Epithelial cell of esophagus (primary cell): ENCODE measurements at regions not wholly inside any gene's neighbourhood (a gene's known extent, or its start where the extent isn't known, plus 50 kb on each side); places are given as distances from the start of the nearest gene placed in this dataset.
A peak's percentile ranks its signal among the peaks of the same experiment; 100 is the strongest.

Experiments
- DNase-seq: peaks from one replicate; pipeline ENCODE4 v3.0.0; 2010; ENCODE audit warnings: low read depth
- H3K4me3 ChIP-seq: 2 replicates; pipeline ENCODE4 v1.5.1; 2011; ENCODE audit warnings: mild to moderate bottlenecking, low read length, control low read depth
- TF ChIP-seq, protein P1 (sequence below): IDR thresholded peaks from 2 replicates; pipeline ENCODE4 v1.5.1; 2011; ENCODE audit warnings: low read depth, mild to moderate bottlenecking, low read length, control low read depth, inconsistent platforms; ENCODE audit not compliant: insufficient read depth; ENCODE audit errors: missing control alignments

DNA sequence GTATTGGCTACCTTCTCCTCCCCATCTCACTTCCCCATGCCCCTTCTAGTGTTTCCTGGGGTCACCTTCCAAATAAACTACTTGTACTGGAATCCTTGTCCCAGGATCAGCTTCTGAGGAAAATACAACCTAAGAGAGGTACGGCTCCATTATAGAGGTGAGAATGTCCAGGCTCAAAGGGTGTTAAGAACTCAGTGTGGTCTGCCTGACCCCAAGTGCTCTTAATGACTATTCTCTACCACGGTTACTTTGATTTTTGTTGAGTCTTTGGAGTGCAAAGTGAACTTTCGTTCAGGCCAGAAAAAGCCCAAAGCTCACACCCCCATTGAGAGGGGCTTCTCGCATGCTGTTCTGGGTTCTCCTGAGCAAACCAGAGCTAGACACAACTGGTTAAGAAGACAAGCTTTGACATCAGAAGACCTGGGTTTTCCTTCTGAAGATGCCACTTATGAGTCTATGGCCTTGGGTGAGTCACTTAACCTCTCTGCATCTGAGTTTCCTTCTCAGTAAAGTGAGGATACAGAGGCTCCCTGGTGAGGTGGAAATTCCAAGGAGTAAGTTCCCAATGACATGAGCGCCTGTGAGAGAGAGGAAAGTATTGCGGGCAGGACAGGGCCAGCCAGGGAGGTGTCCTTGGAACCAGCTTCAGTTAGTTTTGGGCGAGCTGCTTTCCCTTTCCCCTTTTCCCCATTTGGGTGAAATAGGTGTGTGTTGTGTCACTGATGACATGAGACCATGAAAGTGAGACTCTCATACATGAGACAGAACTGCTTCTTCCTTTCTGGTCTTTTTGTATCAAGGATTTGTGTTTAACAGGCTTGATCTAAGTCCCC lies 475.0 kb upstream of the PROK2 start:
- TF ChIP-seq, protein P1, sequence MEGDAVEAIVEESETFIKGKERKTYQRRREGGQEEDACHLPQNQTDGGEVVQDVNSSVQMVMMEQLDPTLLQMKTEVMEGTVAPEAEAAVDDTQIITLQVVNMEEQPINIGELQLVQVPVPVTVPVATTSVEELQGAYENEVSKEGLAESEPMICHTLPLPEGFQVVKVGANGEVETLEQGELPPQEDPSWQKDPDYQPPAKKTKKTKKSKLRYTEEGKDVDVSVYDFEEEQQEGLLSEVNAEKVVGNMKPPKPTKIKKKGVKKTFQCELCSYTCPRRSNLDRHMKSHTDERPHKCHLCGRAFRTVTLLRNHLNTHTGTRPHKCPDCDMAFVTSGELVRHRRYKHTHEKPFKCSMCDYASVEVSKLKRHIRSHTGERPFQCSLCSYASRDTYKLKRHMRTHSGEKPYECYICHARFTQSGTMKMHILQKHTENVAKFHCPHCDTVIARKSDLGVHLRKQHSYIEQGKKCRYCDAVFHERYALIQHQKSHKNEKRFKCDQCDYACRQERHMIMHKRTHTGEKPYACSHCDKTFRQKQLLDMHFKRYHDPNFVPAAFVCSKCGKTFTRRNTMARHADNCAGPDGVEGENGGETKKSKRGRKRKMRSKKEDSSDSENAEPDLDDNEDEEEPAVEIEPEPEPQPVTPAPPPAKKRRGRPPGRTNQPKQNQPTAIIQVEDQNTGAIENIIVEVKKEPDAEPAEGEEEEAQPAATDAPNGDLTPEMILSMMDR, result no peak
- DNase-seq, result peak; percentile 7
- H3K4me3 ChIP-seq, result no peak overlapping the region

DNA sequence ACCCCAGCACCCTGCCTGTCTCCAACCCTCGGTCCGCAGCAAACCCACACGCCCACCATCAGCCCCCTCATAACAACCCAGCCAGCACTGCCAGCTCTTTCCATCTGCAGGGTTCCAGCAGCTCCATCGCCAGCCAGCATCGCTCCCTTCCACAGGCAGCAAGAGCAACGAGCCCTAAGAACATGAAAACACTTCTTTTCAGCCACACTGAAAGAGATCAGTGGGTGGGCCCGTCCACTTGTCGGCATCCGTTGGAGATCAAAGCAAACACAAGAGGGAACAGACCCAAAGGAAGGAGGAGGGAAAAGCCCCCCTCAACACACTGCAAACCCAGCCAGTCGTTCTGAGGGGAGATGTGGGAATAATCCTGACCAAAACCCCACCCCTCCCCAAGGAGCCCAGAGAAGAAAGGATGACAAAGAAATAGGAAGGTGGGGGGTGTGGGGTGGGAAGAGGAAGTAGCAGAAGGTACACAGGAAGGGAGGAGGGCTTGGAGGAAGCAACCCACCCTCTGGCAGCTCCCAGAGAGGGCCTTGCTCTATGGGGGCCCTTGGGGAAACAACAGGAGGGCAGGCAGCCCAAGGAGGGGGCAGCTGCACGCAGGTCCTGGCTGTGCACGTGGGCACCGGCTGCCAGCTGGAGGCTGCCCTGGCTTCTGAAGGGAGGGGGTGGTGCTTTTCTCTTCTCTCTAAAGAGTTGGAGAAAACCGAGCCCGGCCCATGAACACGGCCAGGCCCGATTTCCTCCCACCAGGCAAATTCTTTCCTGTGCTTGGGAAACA lies 473.6 kb upstream of the PROK2 start:
- TF ChIP-seq, protein P1, result no peak
- H3K4me3 ChIP-seq, result no peak overlapping the region
- DNase-seq, result no peak

DNA sequence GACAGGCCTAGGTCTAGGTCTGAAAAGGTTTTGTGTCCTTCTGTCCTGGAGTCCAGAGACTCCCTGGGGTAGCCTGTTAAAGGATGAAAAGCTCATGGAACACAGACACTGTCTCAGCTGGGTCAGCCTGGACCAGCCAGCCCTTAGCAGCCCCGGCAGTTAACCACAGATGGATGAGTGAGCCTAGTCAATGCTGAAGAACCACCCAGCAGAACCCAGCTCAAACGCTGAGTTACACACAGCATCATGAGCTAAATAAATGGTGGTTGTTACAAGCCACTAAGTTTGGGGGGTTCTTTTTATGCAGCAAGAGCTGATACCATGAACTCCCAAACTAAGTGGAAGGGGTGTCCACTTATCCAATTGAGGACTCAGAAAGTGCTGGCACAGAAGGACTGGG lies 472.8 kb upstream of the PROK2 start:
- H3K4me3 ChIP-seq, result no peak overlapping the region
- TF ChIP-seq, protein P1, result no peak
- DNase-seq, result no peak

DNA sequence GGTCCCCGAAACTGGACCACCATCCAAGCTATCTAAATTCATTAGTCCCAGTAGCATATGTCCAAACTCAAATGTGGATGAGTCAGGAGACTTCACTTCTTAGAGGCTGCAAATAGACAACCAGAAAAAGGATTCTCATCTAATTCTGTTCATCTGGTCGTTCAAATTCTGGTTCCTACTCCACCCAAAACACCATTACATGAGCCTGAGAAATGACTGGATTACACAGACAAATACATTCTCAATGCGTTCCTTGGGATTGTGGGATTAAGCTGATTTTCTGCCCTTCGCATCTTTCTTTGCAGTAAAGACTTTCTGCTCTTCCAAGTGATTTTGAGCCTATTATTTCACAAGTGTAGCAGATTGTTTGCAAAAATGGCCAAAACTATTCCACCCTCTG lies 472.3 kb upstream of the PROK2 start:
- no peak overlapping the region for H3K4me3 ChIP-seq
- DNase-seq, result no peak
- TF ChIP-seq, protein P1, result no peak

DNA sequence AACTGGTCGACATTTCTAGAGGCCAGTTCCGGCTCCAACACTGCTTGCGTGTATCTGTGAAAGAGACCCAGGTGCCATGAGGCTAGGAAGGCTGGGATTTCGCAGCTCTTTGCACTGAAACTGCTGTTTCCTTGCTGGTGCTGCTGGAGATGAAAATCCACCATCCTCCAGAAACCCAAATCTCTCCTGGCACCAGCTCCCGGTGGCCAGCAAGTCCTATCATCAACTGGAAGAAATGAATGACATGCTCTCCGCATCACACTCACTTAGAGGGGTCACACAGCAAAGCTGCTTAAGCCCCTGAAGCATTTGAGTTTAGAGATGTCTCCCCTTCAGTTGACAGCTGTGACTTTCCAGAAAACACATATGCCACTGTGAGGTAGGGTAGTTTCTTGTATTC lies 471.8 kb upstream of the PROK2 start:
- DNase-seq, result no peak

DNA sequence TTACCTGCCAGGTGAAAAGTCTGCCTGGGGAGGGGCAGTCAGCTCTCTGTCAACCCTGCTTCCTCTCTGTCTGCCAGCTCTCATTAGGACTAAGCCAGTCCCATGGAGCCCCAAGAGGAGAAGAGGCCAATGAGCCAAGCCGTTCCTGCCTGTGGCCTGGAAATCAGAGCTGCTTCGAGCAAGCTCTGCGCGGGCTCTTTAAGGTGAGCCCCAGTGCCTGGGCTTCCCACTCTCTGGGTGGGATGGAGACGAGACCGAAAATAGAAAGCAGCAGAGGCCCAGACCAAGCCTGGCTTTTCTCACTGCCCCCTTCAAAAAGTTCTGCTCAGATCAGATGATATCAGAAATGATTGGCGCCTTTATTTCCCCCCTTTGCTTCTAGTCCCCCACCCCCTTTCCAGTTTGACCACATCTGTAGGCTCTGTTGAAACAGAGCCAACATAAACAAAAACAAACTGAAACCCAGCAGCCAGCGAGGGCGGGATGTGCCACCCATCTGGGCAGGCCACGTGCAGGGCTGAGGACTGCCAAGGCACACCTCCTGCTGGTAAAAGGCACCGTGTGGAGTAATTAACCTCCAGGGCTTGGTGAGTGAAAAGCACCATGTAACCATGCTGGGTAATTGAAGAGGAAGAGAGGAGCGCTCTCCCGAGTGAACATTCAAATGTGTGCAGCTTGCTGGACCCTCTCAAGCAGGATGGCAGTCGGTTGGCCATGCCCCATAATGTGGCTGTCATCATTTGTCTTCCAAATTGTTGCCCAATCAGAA lies 471.0 kb upstream of the PROK2 start:
- H3K4me3 ChIP-seq, result no peak overlapping the region
- TF ChIP-seq, protein P1, result peak; percentile 34
- DNase-seq, result peak; percentile 71

More for the DNA sequence above, 471.8 kb upstream of the PROK2 start:
- TF ChIP-seq, protein P1, result no peak
- no peak overlapping the region for H3K4me3 ChIP-seq
